ENCODE measurements at regions not wholly inside any gene's neighbourhood (a gene's known extent, or its start where the extent isn't known, plus 50 kb on each side); places are given as distances from the start of the nearest gene placed in this dataset.
"Not testable (repeated sequence)": the region's sequence is repeated elsewhere in the genome, so short reads cannot be mapped to it uniquely, and the experiment has no call there.

GRCh38 chr5:21336478-21336877 lies 1348.5 kb upstream of the CDH18 start:
- DNase-seq: not testable (repeated sequence)

GRCh38 chr5:21315376-21315775 lies 1327.4 kb upstream of the CDH18 start:
- DNase-seq: not testable (repeated sequence)

GRCh38 chr5:21301205-21301604 lies 1313.2 kb upstream of the CDH18 start:
- not testable (repeated sequence) for DNase-seq

GRCh38 chr5:21274361-21274760 lies 1286.4 kb upstream of the CDH18 start:
- DNase-seq: not testable (repeated sequence)

- no peak for DNase-seq
These were observed 1275.4 kb upstream of the CDH18 start for GRCh38 chr5:21263361-21263760.

- DNase-seq: no peak
These were observed 1266.2 kb upstream of the CDH18 start for GRCh38 chr5:21254161-21254560.

GRCh38 chr5:21244982-21245381 lies 1257.0 kb upstream of the CDH18 start:
- no peak for DNase-seq

GRCh38 chr5:21238786-21239185 lies 1250.8 kb upstream of the CDH18 start:
- DNase-seq: no peak

- DNase-seq: no peak
These were observed 1249.5 kb upstream of the CDH18 start for GRCh38 chr5:21237461-21237860.

GRCh38 chr5:21236971-21237427 lies 1249.0 kb upstream of the CDH18 start:
- peak; percentile 44 for DNase-seq

- DNase-seq: no peak
These were observed 1248.1 kb upstream of the CDH18 start for GRCh38 chr5:21236104-21236503.

- DNase-seq: no peak
These were observed 1237.4 kb upstream of the CDH18 start for GRCh38 chr5:21225223-21226064.

GRCh38 chr5:21221616-21222015 lies 1233.6 kb upstream of the CDH18 start:
- DNase-seq: no peak

- no peak for DNase-seq
These were observed 1232.0 kb upstream of the CDH18 start for GRCh38 chr5:21219966-21220365.

- no peak for DNase-seq
These were observed 1231.3 kb upstream of the CDH18 start for GRCh38 chr5:21219251-21219650.

GRCh38 chr5:21212026-21212425 lies 1224.0 kb upstream of the CDH18 start:
- DNase-seq: no peak

GRCh38 chr5:21209409-21209808 lies 1221.4 kb upstream of the CDH18 start:
- no peak for DNase-seq

GRCh38 chr5:21199087-21199486 lies 1211.1 kb upstream of the CDH18 start:
- DNase-seq: no peak

GRCh38 chr5:21195145-21195544 lies 1207.1 kb upstream of the CDH18 start:
- no peak for DNase-seq

GRCh38 chr5:21185536-21185935 lies 1197.5 kb upstream of the CDH18 start:
- DNase-seq: no peak

GRCh38 chr5:21184581-21184980 lies 1196.6 kb upstream of the CDH18 start:
- DNase-seq: no peak

GRCh38 chr5:21181609-21182125 lies 1193.7 kb upstream of the CDH18 start:
- DNase-seq: no peak

GRCh38 chr5:21173526-21173925 lies 1185.5 kb upstream of the CDH18 start:
- no peak for DNase-seq

GRCh38 chr5:21173036-21173435 lies 1185.0 kb upstream of the CDH18 start:
- no peak for DNase-seq

Measured in left kidney (tissue), 1 donor.